ENCODE measurements at regions not wholly inside any gene's neighbourhood (a gene's known extent, or its start where the extent isn't known, plus 50 kb on each side); places are given as distances from the start of the nearest gene placed in this dataset.

GRCh38 chr6:106739387-106739786 is 110.0 kb downstream of the QRSL1 start:
- no peak for TF ChIP-seq EZH2 (IDR thresholded peaks at IDR 0.05)
- TF ChIP-seq CTCF (IDR thresholded peaks at IDR 0.05): no peak
- no peak for TF ChIP-seq EZH2phosphoT487 (IDR thresholded peaks at IDR 0.05)

Measured in neural progenitor cell (in vitro differentiated cells).